Neural progenitor cell (in vitro differentiated cells): ENCODE measurements at regions not wholly inside any gene's neighbourhood (a gene's known extent, or its start where the extent isn't known, plus 50 kb on each side); places are given as distances from the start of the nearest gene placed in this dataset.
"Not testable (repeated sequence)": the region's sequence is repeated elsewhere in the genome, so short reads cannot be mapped to it uniquely, and the experiment has no call there.

Experiments used
- DNase-seq: peaks from one replicate; pipeline ENCODE4 v3.0.0-alpha.2; 2016; ENCODE audit warnings: low spot score
- H2AFZ ChIP-seq: fragments of 200-600 bp; sonication (generic); replicated peaks from 2 replicates; pipeline ENCODE4 v1.6.1; 2016; ENCODE audit warnings: antibody characterized with exemption
- H3F3A ChIP-seq: fragments of 200-600 bp; sonication (generic); 2 replicates; pipeline ENCODE4 v1.6.1; 2016; ENCODE audit warnings: antibody characterized with exemption, low read depth
- H3K27ac ChIP-seq: fragments of 200-600 bp; sonication (generic); 2 replicates; pipeline ENCODE4 v1.5.1; 2016; ENCODE audit warnings: mild to moderate bottlenecking
- H3K27me3 ChIP-seq: fragments of 200-600 bp; sonication (generic); 2 replicates; pipeline ENCODE4 v1.6.1; 2016; ENCODE audit warnings: mild to moderate bottlenecking, moderate library complexity
- H3K36me3 ChIP-seq: fragments of 200-600 bp; sonication (generic); 2 replicates; pipeline ENCODE4 v1.5.1; 2016
- H3K4me1 ChIP-seq: fragments of 200-600 bp; sonication (generic); 2 replicates; pipeline ENCODE4 v1.6.1; 2016; ENCODE audit warnings: mixed run types
- H3K4me2 ChIP-seq: fragments of 200-600 bp; sonication (generic); 2 replicates; pipeline ENCODE4 v1.6.1; 2016
- H3K4me3 ChIP-seq: fragments of 200-600 bp; sonication (generic); 2 replicates; pipeline ENCODE4 v1.5.1; 2016
- H3K79me2 ChIP-seq: fragments of 200-600 bp; sonication (generic); 2 replicates; pipeline ENCODE4 v1.6.1; 2016; ENCODE audit warnings: low read depth
- H3K9ac ChIP-seq: fragments of 200-600 bp; sonication (generic); 2 replicates; pipeline ENCODE4 v1.6.1; 2016
- H3K9me3 ChIP-seq: fragments of 200-600 bp; sonication (generic); 2 replicates; pipeline ENCODE4 v1.5.1; 2016; ENCODE audit warnings: low read depth
- H4K20me1 ChIP-seq: fragments of 200-600 bp; sonication (generic); 2 replicates; pipeline ENCODE4 v1.6.1; 2016; ENCODE audit warnings: low read depth
- H3K27ac Mint-ChIP-seq: 3 replicates; pipeline ENCODE4 v1.8.0; 2021; ENCODE audit warnings: mixed read lengths
- H3K27me3 Mint-ChIP-seq: 2 replicates; pipeline ENCODE4 v1.8.0; 2022; ENCODE audit warnings: low read depth, mild to moderate bottlenecking, inconsistent platforms, moderate library complexity, mixed read lengths; ENCODE audit not compliant: insufficient read depth
- H3K36me3 Mint-ChIP-seq: 3 replicates; pipeline ENCODE4 v1.8.0; 2021; ENCODE audit warnings: mixed read lengths
- H3K4me1 Mint-ChIP-seq: 3 replicates; pipeline ENCODE4 v1.8.0; 2021; ENCODE audit warnings: mixed read lengths
- H3K4me3 Mint-ChIP-seq: 3 replicates; pipeline ENCODE4 v1.8.0; 2021; ENCODE audit warnings: mild to moderate bottlenecking, moderate library complexity, mixed read lengths
- H3K9me3 Mint-ChIP-seq: 3 replicates; pipeline ENCODE4 v1.8.0; 2020; ENCODE audit warnings: mixed read lengths
- CTCF ChIP-seq: fragments of 200-600 bp; sonication (generic); IDR thresholded peaks from 2 replicates; pipeline ENCODE4 v1.5.1; 2017; ENCODE audit warnings: antibody characterized with exemption, mild to moderate bottlenecking
- EZH2 ChIP-seq: fragments of 200-600 bp; sonication (generic); IDR thresholded peaks from 2 replicates; pipeline ENCODE4 v1.6.1; 2017; ENCODE audit warnings: antibody characterized with exemption, mild to moderate bottlenecking, moderate library complexity
- EZH2phosphoT487 ChIP-seq: fragments of 200-600 bp; sonication (generic); IDR thresholded peaks from 2 replicates; pipeline ENCODE4 v1.6.1; 2017; ENCODE audit warnings: antibody characterized with exemption

- H3K9me3 Mint-ChIP-seq = no peaks in the 10 kb centered on the region
- TF ChIP-seq CTCF = no peak
- TF ChIP-seq EZH2 = no peak
- no peak for TF ChIP-seq EZH2phosphoT487
These were observed 140.0 kb downstream of the GLUL start for GRCh38 chr1:182251561-182251960.

GRCh38 chr1:182249201-182249676 is 142.4 kb downstream of the GLUL start:
- Mint-ChIP-seq H3K36me3 (no peaks in the 10 kb centered on the region), H3K9me3 (no peaks in the 10 kb centered on the region), H3K4me3 (no peak overlapping the region), H3K4me1 (no peaks in the 10 kb centered on the region), H3K27ac (no peak overlapping the region), H3K27me3 (peaks cover 7% of the 10 kb centered on the region)
- Histone ChIP-seq H3K79me2 (no peaks in the 10 kb centered on the region), H3K9ac (no peak overlapping the region), H3K9me3 (no peaks in the 10 kb centered on the region), H3K4me3 (no peak overlapping the region), H3K27ac (no peak overlapping the region), H3K4me2 (peak overlapping the region; percentile 1), H3K27me3 (no peaks in the 10 kb centered on the region), H2AFZ (no peak overlapping the region), H3K4me1 (peaks cover 12% of the 10 kb centered on the region), H3K36me3 (no peaks in the 10 kb centered on the region), H4K20me1 (no peaks in the 10 kb centered on the region), H3F3A (peaks cover 5% of the 10 kb centered on the region)
- no peak for DNase-seq
- TF ChIP-seq CTCF = no peak
- TF ChIP-seq EZH2phosphoT487 = no peak
- TF ChIP-seq EZH2 = no peak

More at GRCh38 chr1:182251561-182251960, 140.0 kb downstream of the GLUL start:
- Histone ChIP-seq H3K4me1 (peaks cover 12% of the 10 kb centered on the region), H3K9ac (no peak overlapping the region), H3K27me3 (no peaks in the 10 kb centered on the region), H3K9me3 (no peaks in the 10 kb centered on the region), H3K27ac (no peak overlapping the region), H3K36me3 (no peaks in the 10 kb centered on the region), H3F3A (peaks cover 5% of the 10 kb centered on the region), H3K4me2 (no peak overlapping the region), H3K4me3 (no peak overlapping the region), H4K20me1 (no peaks in the 10 kb centered on the region), H2AFZ (no peak overlapping the region), H3K79me2 (no peaks in the 10 kb centered on the region)
- DNase-seq = no peak
- Mint-ChIP-seq H3K4me1 (no peaks in the 10 kb centered on the region), H3K4me3 (no peak overlapping the region), H3K27ac (no peak overlapping the region), H3K27me3 (peaks cover 6% of the 10 kb centered on the region), H3K36me3 (no peaks in the 10 kb centered on the region)

- no peaks in the 10 kb centered on the region for H4K20me1 ChIP-seq
- no peaks in the 10 kb centered on the region for H3K9me3 ChIP-seq
- TF ChIP-seq EZH2 (no peak), EZH2phosphoT487 (no peak), CTCF (no peak)
- H3K27me3 ChIP-seq = no peaks in the 10 kb centered on the region
- H3K27me3 Mint-ChIP-seq = peaks cover 9% of the 10 kb centered on the region
- H3K4me2 ChIP-seq = peak overlapping the region; percentile 1
- no peaks in the 10 kb centered on the region for H3K36me3 ChIP-seq
- H3K9me3 Mint-ChIP-seq = no peaks in the 10 kb centered on the region
- no peaks in the 10 kb centered on the region for H3K36me3 Mint-ChIP-seq
- DNase-seq = no peak
- H3K4me3 Mint-ChIP-seq = no peak overlapping the region
- H2AFZ ChIP-seq = peak overlapping the region; percentile 69
- no peak overlapping the region for H3K9ac ChIP-seq
- H3F3A ChIP-seq = peaks cover 5% of the 10 kb centered on the region
- H3K4me1 ChIP-seq = peaks cover 12% of the 10 kb centered on the region
- H3K4me3 ChIP-seq = no peak overlapping the region
- no peak overlapping the region for H3K27ac Mint-ChIP-seq
- H3K27ac ChIP-seq = no peak overlapping the region
- no peaks in the 10 kb centered on the region for H3K4me1 Mint-ChIP-seq
- no peaks in the 10 kb centered on the region for H3K79me2 ChIP-seq
These were observed 142.9 kb downstream of the GLUL start for GRCh38 chr1:182248721-182249120.

- H3K27me3 Mint-ChIP-seq, H3K4me1 Mint-ChIP-seq, DNase-seq: not testable (repeated sequence)
These were observed 143.8 kb downstream of the GLUL start for GRCh38 chr1:182247813-182248212.

More at GRCh38 chr1:182247813-182248212, 143.8 kb downstream of the GLUL start:
- H3K27me3 ChIP-seq, H3F3A ChIP-seq, H4K20me1 ChIP-seq, H3K4me3 ChIP-seq, H3K79me2 ChIP-seq, H3K36me3 Mint-ChIP-seq, H2AFZ ChIP-seq, H3K9ac ChIP-seq, H3K9me3 ChIP-seq, H3K4me3 Mint-ChIP-seq, H3K27ac Mint-ChIP-seq, H3K9me3 Mint-ChIP-seq, H3K36me3 ChIP-seq, H3K4me2 ChIP-seq, H3K27ac ChIP-seq: not testable (repeated sequence)
- H3K4me1 ChIP-seq = peaks cover 12% of the 10 kb centered on the region
